Epithelial cell of proximal tubule (primary cell): ENCODE measurements at regions not wholly inside any gene's neighbourhood (a gene's known extent, or its start where the extent isn't known, plus 50 kb on each side); places are given as distances from the start of the nearest gene placed in this dataset.

Source experiments
- DNase-seq: peaks from one replicate; pipeline ENCODE4 v3.0.0-alpha.2; 2011; ENCODE audit warnings: low read depth
- H3K4me3 ChIP-seq: 2 replicates; pipeline ENCODE4 v1.5.1; 2011; ENCODE audit warnings: low read depth, mild to moderate bottlenecking, low read length
- TF ChIP-seq, protein P1 (sequence below): conservative IDR thresholded peaks from 2 replicates; pipeline ENCODE4 v1.5.1; 2012; ENCODE audit warnings: low read depth, mild to moderate bottlenecking, low read length

DNA sequence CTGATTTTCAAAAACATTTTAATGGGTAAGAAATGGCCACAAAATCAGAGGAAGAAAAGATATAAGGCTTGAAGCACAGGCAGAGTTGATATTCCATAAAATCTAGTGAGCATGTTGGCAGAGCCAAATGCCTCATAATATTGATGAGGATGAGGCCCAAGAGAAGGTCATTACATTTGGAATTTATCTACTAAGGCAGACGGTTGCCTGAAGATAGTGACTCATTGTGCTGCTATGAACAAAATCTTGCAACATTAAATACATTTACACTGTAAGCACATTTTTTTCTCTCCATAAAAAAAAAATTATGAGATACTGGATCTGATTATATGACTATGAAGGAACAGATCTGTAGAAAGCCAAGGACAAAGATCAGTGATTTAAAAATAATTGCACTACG is 881.4 kb upstream of the CHORDC1 start:
- DNase-seq = no peak
- TF ChIP-seq, protein P1, sequence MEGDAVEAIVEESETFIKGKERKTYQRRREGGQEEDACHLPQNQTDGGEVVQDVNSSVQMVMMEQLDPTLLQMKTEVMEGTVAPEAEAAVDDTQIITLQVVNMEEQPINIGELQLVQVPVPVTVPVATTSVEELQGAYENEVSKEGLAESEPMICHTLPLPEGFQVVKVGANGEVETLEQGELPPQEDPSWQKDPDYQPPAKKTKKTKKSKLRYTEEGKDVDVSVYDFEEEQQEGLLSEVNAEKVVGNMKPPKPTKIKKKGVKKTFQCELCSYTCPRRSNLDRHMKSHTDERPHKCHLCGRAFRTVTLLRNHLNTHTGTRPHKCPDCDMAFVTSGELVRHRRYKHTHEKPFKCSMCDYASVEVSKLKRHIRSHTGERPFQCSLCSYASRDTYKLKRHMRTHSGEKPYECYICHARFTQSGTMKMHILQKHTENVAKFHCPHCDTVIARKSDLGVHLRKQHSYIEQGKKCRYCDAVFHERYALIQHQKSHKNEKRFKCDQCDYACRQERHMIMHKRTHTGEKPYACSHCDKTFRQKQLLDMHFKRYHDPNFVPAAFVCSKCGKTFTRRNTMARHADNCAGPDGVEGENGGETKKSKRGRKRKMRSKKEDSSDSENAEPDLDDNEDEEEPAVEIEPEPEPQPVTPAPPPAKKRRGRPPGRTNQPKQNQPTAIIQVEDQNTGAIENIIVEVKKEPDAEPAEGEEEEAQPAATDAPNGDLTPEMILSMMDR = no peak
- H3K4me3 ChIP-seq = no peak overlapping the region

DNA sequence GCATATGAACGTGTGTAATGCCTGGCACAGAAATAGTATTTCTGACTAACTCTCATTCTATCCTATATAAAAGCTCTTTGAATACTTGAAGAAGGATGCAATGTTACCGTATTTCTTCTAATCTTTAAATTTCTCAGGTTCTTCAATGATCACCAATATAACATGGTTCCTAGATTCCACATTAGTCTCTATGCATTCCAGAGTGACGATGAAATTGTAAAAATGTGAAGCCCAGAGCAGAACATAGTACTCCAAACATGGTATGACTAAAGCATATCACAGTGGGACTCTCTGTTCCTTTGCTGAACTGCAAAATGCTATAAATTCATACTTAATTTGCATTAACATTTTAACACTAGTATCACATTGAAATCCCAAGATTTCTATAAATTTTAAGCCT is 877.6 kb upstream of the CHORDC1 start:
- H3K4me3 ChIP-seq = no peak overlapping the region
- TF ChIP-seq, protein P1 = no peak
- DNase-seq = no peak

DNA sequence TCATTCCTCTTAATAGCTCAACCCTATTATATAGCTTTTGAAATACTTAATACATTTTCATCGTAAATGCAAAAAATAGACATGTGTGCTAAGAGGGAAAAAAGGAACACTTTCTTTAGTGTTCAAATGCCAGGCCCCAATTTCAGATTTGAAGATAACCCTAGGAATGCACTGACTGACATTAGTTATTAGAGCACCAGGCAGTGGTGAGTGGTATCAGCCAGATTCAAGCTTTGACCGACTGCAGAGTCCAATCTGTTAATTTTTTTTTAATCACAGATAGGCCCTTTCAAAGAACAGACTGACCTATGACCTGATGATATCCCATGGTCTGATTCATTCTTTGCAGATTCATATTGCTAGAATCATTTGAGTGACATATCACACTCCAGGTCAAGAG is 874.2 kb upstream of the CHORDC1 start:
- H3K4me3 ChIP-seq = no peak overlapping the region
- TF ChIP-seq, protein P1 = no peak
- no peak for DNase-seq

DNA sequence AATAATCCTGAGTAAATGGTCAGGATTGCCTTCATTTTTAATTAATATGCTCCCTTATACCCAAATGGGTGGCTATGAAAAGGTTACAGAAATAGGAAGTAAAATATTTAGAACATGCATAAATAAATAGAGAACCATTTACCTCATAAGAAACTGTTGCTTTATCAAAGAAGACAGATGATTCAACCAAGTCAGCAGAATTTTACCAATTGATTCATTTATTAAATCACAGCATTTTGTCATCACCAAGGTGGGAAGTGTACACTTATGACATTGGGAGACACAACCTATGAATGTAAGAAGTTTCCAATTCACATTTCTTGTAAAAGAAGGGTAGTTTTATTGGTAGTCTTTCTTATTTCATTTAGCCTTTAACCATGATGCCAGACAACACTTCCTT is 870.3 kb upstream of the CHORDC1 start:
- no peak overlapping the region for H3K4me3 ChIP-seq

DNA sequence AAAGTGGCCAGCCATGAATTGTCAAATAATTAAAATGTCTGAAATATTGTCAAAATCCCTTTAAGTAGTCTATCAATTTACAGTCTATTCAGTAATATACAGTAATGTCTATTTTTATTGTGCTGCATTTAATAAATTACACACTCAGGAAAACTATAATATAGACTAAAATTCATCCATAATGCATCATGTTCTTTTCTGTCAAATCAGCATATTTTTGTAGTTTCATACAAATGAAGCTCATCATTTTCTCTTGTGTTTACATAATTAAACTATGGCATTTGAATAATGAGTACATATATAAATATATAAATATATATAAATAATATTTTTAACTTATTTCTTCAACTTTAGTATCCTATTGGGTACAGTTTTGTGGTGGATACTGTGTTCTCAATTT is 868.7 kb upstream of the CHORDC1 start:
- no peak overlapping the region for H3K4me3 ChIP-seq

More for the DNA sequence above, 870.3 kb upstream of the CHORDC1 start:
- no peak for DNase-seq
- TF ChIP-seq, protein P1 = no peak

DNA sequence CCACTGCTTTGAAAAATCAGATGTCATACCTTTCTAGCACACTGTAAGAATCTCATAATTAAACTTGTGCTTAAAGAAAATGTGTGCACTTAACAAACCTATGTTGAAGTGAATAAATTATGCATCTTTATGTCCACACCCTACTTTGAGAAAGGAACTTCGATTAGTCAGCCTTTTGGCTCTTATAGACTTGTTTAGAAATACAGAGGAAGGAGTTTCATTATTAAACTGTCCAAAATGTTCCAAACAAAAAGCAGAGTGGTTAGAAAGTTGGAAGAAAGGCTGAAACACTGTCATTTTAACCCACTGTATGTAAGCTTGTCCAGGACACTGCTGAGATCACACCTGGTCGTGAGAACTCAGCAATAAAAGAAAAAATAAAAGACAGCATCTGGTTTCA is 863.2 kb upstream of the CHORDC1 start:
- TF ChIP-seq, protein P1 = no peak
- no peak overlapping the region for H3K4me3 ChIP-seq
- DNase-seq = no peak

More for the DNA sequence above, 868.7 kb upstream of the CHORDC1 start:
- no peak for DNase-seq
- TF ChIP-seq, protein P1 = no peak

DNA sequence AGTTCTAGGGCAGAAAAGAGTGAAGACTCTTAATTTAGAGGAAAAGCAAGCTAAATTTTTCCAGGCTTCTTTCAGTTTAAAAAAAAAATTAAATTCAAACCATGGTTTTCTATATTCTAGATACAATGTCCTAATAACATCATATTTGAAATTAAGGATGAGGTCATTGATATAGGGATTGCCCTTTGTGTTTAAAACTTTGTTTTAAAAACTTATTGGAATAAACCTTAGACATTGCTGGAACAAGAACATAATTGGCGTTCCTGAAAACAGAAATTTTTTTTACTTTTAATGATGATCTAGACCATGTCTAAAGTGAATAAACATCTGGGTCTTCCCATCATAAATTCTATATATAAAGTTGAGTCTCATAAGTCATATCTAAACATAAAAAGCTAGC is 859.4 kb upstream of the CHORDC1 start:
- no peak overlapping the region for H3K4me3 ChIP-seq
- TF ChIP-seq, protein P1 = no peak
- DNase-seq = no peak
